HG03439 (cell line): ENCODE measurements at regions not wholly inside any gene's neighbourhood (a gene's known extent, or its start where the extent isn't known, plus 50 kb on each side); places are given as distances from the start of the nearest gene placed in this dataset.

Source experiments
- ATAC-seq: cut with Tn5 transposase; IDR thresholded peaks from one replicate; pipeline ENCODE4 v1.9.1; 2021; ENCODE audit warnings: mild to moderate bottlenecking, moderate library complexity; ENCODE audit not compliant: unreplicated experiment

DNA sequence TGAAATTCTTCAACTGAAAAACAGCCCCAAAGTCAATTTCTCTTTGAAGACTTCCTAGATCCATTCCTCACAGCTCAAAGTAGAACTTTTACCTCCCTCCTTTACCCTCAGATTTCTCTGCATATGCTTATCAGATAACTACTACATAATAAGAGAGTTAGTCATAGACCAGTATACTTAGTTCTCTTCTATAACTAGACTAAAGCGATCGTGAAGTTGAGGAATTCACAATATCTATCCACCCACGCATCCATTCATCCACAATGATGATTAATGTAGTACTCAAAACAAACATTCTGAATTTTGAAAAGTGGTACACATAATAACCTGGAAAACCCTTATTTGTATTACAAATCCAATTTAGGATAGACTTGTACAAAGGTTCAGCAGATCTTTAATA lies 800.9 kb upstream of the TENM4 start:
- ATAC-seq = no peak

DNA sequence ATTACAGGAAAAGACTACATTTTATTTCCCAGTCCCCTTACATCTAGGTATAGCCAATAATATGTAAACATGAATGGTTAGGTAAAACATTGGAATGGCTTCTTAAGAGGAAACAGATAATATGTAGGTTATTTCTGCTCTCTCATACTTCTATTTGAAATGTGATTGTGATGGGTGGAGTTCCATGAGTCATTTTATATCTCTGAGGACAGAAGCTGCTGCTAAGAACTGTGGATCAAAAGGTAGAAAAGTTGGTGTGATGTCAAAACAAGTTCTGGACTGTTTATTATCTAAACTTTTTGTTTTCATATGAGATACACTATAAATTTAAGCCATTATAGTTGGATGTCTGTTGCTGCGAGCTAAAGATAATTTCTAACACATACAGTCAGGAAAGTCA lies 799.4 kb upstream of the TENM4 start:
- ATAC-seq = no peak

DNA sequence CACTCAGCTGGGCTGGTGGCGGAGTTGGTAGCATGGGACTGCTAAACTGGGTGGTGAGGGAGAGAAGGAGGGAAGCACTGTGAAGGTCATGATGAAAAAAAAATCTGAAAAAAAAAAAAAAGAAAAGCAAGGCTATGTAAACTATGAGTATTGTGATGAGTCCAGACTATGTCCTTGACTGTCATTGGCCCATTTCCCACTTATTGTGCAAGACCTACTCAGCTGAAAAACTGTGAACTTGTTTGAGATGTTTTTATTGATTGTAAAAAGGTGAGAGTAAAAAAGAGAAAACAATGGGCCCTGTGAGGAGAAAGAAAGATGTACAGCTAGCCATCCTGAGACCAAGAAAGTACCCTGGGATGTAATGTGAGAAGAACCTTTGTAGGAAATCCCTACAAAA lies 798.4 kb upstream of the TENM4 start:
- ATAC-seq = no peak

DNA sequence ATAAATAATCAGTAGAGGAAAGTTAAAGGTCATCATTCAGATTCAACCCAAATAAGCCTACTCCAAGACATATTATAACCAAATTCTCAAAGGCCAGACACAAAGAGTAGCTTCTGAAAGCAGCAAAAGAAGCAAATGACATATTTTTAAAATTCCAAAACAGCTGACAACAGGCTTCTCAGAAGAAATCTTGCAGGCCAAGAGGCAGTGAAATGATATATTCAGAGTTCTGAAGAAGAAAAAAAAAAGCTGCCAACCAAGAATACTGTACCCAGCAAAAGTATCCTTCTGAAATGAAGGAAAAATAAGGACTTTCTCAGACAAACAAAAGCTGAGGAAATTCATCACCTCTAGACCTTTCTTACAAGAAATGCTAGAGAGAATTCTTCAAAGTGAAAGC lies 787.1 kb upstream of the TENM4 start:
- ATAC-seq = no peak

DNA sequence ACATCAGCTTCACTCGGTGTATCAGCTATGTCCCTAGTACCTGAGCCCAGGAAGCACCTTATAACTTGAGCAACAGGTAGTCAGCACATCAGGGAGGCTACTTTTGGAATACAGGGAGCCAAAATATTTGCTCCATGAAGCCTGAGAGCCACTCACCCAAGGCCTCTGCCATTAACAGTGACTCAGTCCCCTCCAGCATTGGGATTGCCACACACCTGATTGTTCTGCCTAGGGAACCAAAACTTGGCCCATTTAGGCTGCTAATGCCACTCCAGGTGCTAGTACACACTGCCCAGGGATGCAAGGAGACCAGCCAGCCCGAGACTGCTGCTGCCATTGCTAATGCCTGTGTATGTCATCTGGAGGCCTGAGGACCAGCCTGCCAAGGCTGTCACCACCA lies 773.6 kb upstream of the TENM4 start:
- no peak for ATAC-seq

DNA sequence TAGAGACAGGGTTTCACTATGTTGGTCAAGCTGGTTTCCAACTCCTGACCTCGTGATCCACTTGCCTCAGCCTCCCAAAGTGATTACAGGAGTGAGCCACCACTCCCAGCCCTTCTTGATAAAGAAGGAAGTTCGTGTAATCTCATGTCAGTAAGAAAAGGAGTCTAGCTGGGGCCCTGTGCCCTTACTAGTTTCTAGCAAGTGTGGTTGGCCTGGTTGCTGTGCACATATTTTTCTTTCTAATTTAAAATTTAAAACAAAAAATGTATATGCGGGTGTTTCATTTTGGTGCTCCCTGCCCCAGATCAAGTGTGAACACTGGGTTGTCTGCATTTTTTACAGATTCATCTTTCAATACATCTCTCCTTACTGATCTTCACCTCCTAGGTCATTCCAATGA lies 770.8 kb upstream of the TENM4 start:
- ATAC-seq = no peak

DNA sequence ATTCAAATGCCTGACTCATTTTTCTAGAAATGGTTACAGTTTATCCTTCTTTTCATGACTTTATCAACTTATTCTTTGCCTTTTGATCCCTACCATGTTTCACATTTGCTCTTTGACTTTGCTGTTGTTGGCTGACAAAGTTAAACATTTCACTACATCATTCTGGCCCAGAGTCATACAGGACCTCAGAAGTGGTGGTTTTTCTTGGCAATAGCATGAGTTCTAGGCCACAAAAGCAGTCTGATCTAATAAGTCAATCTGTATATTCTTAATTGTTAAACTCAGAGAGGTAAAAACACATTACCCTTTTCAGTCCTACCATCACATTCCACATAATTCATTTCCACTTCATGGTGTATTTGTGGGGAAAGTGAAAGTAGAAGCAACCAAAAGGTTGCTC lies 763.2 kb upstream of the TENM4 start:
- ATAC-seq = no peak

DNA sequence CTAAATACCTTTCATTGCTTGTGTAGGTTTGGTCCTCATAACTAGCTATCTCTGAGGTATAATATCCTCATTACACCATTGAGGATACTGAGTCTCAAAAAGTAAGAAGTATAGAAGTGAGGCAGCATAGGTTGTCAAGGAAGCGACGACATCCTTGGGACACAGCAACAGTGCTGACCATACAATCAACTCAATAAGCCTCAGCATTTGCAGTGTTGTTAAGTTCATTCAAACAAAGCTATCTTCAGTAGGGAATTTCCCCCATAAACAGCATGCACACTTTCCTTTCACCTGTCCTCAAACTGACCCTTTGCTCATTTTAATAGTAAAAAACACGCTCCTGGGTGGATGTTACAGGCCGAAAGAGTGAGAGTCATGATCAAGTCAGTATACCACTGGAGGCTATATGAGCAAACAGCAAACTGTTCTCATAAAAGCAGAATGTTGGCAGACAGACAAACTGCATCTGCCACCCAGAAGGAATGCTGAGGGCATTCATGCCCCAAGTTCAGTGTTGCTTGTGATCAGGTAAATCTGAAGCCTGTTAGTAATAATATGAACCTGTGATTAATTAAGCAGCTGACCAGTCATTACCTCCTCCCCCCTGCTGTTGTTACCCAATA lies 756.2 kb upstream of the TENM4 start:
- no peak for ATAC-seq

DNA sequence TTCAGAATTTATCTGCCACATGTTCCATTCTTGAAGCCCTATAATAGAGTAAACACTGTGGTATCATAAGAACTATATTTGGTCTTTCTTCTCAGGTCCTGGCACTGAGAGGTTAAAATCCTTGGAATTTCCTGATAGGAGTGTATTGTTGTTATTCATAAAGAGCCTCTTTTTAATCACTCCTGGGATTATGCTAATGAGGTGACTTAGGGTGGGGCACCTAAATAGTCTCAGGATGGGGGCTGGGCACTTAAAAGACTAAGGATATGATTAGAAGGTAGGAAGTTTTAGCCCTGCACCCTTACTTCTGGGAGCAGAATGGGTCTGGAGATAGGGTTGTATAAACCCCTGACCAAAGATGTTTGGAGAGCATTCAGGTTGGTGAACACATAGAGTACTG lies 755.2 kb upstream of the TENM4 start:
- ATAC-seq = no peak

DNA sequence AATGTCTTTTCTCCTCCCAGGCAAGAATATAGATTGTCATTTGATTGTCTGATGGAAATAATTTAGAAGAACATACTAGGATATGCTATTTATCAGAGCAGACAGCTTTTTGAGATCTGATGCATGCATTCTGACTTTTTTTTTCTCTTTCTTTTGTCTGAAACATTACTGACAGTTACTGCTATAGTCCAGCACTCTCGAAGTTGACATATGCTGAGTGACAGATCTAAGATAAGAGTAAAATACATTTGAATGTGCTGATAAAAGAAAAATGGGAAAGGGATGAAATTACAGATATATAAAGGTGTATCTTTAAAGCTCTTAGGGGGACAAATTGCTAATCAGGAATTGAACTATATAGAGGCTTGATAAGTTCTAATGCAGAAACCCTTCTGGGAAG lies 753.8 kb upstream of the TENM4 start:
- ATAC-seq = no peak

DNA sequence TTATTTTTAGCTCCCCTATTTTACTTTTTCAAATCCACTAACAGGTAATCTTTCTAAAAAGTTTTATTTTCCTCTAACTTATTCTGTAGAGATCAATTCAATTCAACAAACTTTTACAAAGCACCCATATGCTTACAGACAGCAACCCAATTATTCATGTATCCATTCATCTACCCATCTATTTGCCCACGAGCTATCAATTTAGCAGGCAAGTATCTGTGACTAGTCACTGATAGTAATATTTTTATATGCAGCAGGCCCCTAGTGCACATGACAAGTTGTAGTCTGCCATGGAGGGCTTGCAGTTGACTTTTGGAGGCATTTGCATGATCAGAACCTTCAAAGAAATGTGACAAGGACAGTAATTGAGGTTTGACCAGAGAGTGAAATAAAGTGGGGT lies 753.2 kb upstream of the TENM4 start:
- no peak for ATAC-seq

DNA sequence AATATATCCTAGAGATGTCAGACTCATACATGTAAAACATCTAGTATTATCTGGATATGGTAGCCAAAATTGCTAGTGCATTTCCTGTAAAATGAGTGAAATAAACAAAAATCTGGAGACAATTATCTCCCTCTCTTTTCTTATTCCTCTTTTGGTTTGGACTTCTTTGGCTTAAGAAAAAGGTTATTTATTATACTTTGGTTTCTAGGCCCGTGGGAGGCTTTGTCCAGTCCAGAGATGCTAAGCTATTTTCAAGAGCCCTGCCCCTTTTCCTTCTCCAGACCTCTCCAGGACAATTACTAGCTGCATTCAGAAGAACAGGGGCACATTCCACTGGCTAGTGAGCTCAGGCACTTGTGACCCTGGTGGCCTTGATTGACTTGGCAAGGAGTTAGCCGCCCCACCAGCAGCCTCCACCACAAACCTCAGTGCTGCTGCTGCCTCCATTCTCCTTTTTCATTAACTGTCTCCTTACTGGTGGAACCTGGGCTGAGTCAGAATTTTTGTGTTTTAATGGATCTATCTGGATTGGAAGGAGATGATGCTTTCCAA lies 747.3 kb upstream of the TENM4 start:
- no peak for ATAC-seq

DNA sequence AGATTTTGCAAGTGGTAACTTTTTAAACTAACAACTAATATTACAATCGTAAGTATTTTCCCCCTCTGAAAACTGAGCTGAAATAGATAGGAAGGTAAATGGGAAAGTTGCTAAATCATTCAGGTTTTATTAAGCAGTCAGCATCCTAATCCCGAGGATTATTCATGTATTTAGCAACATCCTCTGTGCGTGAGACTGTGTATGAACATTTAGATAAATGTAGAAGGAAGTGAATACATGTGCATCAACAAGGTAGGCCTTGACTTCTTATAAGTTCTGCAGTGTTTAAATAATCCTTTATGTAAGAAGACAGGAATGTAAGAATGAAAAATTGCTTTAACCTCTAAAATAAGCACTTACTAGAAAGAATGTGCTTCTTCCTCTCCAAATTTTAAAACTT lies 745.9 kb upstream of the TENM4 start:
- ATAC-seq = no peak

DNA sequence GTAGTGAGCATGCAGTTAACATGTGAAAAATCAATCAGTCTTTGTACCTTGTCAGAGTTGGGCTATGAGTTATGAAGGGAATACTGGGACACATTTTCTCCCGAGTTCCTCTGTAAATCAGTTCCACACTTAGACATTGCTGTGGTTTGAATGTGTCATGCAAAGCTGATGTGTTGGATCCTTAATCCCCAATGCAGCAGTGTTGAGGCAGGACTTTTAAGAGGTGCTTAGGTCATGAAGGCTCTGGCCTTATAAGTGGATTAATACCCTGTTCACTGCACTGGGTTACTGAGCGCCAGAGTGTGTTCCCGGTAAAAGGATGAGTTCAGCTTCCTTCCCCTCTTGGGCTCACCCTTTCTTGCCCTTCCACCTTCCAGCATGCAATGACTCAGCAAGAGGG lies 742.1 kb upstream of the TENM4 start:
- ATAC-seq = no peak

DNA sequence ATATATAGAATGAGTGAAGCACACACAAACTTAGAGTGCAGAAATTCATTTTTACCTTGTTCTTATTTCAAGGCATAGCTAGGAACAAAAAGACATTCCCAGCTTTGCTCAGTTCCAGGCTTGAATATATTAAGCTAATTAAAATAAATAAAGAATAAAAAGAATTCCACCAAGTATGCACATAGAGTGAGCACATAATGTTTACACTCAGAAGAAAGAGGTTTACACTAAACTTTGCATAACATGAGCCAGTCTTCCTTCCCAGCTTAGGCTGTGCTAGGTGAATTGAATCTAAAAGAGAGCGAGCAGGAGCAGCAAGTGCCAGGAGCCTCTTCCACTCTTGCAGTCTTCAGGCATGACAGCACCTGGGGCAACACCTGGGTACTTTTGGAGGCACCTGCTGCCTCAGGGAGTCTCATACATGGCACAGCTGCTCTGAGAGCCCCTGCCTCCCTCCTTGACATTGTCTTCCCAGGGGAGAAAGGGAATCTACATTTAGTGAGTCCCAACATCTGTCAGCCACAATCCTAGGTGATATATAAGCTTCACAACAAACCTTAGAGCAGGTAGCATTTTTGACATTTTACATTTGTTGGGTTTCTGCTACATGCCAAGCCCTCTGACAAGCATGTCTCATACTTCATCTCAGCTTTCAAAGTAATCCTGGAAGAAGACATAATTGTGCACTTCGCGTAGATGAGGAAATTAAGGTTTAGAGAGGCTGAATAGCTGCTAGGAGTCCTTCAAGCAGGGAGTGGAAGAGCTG lies 732.7 kb upstream of the TENM4 start:
- no peak for ATAC-seq

DNA sequence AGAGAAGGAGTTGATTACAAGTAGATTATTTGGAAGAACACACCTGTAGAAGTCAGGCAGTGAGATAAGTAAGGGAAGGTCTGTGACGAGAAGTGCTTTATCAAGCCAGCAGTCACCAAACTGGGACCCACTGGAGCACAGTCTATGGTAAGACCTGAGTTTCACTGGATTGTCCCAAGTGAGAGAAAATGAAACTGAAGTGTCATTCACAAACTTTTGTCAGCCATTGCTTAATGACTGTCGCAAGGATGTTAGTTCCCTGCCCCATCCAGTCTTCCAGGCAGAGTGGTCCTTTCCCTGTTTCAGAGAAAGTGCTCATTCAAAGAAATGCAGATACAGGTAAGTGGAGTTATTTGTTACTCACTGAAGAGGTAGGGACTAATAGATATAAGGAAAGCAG lies 728.0 kb upstream of the TENM4 start:
- no peak for ATAC-seq

DNA sequence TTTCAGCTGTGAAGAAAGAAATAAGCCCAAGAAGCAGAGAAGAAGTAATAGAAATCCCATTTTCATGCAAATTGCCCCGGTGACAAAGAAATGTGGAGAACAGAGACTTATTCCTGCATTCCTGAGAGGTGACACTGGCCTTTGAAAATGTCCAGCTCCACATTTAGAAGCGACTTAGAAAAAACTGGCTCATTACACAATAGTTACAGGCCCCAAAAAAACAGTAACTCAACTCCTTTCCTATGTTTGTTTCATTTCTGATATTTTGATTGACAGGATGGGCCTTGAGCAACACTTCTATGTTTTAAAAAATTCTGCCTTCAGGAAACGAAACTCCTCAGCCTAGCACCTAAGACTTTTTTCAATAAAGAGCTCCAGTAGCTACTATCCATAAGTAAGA lies 726.9 kb upstream of the TENM4 start:
- no peak for ATAC-seq

DNA sequence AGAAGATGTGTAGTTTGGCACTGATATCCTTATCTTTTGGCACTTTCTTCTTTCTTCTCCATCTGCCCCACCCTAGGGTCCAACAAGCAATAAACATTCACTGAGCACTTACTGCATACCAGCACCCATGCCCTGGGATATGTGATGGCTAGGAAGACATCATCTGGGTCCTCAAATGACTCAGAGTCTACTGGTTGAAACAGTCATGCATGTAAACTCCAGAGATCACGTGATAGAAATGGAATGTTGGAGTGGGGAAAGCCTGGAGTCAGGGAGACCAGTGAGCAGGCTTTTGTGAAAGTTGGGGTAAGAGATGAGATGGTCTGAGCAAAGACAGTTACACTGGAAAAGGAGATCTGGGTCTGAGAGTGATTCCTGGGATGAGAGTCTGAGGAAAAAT lies 724.9 kb upstream of the TENM4 start:
- ATAC-seq = no peak

DNA sequence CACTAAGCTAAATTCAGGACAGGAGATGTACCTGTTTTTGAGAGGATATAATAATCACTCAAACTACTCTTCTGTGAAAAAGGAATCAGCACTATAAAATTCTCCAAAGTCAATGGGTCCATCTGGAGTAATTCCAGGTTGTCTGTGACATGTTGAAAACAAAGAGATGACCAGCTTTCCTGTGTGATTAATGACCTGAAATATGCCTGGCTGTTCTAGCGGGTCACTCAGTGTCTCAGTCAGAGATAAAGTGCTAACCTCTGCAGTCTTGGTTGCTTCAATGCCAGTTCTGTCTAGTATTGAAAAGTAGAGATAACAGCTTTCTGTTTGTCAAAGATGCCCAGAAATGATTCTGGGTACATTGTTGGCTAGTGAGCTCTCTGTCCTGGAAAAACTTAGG lies 722.6 kb upstream of the TENM4 start:
- ATAC-seq = no peak

DNA sequence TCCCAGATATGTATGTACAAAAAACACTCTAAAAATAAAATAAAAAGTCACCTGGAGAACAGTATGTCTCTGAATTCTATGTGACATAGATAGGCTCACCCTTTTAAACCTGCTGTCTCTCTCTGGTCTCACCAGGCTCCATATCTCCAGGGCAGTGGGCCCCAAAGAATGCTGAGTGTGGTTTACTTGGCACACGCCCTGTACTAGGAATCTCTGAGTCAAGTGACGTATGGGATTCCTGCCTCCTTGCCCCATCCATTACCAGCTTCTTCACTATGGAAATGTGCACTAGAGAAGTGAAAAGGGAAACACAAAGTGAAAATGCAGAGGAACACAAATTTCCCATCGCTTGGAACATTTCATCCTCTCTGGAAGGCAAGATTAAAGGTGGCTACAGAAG lies 722.2 kb upstream of the TENM4 start:
- ATAC-seq = no peak

DNA sequence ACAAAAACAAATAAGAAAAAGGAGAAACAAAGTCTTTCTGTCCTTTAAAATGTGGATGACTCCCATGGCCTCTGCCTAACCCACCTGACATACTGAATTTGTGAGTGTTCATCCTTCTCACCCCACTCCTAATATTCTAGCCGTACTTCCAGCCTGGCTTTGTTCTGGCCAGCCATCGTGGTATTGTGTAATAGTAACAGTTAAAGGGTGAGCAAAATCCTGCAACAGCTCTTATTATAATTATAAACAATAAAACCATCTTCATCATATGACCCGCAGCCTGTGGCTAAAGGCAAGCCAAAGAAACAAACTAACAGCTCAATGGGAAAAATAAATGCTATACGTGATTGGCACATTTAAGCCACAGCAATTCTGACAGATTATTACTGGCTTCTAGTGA lies 721.6 kb upstream of the TENM4 start:
- ATAC-seq = no peak

DNA sequence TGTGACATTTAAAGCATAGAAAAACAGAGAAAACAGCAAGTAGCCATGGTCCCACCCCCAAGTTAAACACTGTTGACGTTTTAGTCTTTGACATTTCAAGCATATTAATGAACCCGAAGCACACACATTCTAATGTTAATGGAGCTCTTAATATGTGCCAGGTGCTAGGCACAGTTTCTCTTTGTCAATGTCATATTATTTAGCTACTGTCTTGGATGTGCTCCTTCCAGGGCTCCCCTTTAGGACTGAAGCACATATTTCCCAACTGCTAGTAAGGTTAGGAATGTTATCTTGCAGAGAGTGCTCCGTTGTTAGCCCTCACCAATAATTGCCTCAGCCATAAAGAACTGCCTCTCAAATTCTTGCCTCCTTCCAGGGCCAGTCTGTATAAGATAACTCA lies 716.6 kb upstream of the TENM4 start:
- ATAC-seq = no peak

DNA sequence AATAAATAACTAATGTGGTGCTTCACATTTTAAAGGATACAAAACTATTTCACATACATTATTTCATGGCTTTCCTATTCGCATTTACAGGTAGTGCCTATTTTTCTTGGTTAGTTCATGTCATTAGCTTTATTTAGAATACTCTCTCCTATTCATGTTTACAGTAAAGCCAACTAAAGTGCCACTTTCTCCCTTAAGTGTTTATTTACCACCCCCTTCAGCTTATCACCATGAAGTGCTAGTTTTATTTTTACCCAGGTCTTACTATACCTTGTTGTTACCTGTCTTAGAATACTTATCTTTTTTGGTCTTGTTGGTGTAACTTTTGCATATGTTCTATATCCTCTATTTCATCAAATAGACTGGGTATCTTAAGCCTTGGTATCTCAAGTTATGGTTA lies 715.2 kb upstream of the TENM4 start:
- ATAC-seq = no peak
